Brain microvascular endothelial cell (primary cell): ENCODE measurements at regions not wholly inside any gene's neighbourhood (a gene's known extent, or its start where the extent isn't known, plus 50 kb on each side); places are given as distances from the start of the nearest gene placed in this dataset.
A peak's percentile ranks its signal among the peaks of the same experiment; 100 is the strongest.

Experiments
- DNase-seq: peaks from one replicate; pipeline ENCODE4 v3.0.0-alpha.2; 2020
- H3K27ac ChIP-seq: fragments of 250-450 bp; sonication (Bioruptor Pico); 2 replicates; pipeline ENCODE4 v1.5.1; 2020; ENCODE audit warnings: mild to moderate bottlenecking, moderate library complexity
- H3K27me3 ChIP-seq: fragments of 250-450 bp; sonication (Bioruptor Pico); replicated peaks from 2 replicates; pipeline ENCODE4 v1.5.1; 2020; ENCODE audit warnings: mild to moderate bottlenecking
- H3K36me3 ChIP-seq: fragments of 250-450 bp; sonication (Bioruptor Pico); replicated peaks from 2 replicates; pipeline ENCODE4 v1.5.1; 2020; ENCODE audit warnings: mild to moderate bottlenecking
- H3K4me3 ChIP-seq: 2 replicates; pipeline ENCODE4 v1.5.1; 2011; ENCODE audit warnings: low read depth, mild to moderate bottlenecking, control low read depth, low read length, moderate library complexity
- CTCF ChIP-seq: IDR thresholded peaks from 2 replicates; pipeline ENCODE4 v1.5.1; 2011; ENCODE audit warnings: low read depth, mild to moderate bottlenecking, moderate library complexity, low read length, control low read depth, inconsistent platforms; ENCODE audit errors: missing control alignments
- in situ Hi-C: cut with HindIII; loops from 2 replicates; pipeline ENCODE4 v1.10.0; 2017; ENCODE audit warnings: low sequenced_read_pairs, low pct_ligation_motif_present

- TF ChIP-seq CTCF, result no peak
- Histone ChIP-seq H3K27me3 (no peaks in the 10 kb centered on the region), H3K4me3 (no peak overlapping the region), H3K27ac (no peak overlapping the region), H3K36me3 (no peaks in the 10 kb centered on the region)
- in situ Hi-C loops, result no loop called here
- no peak for DNase-seq
Measured at GRCh38 chrX:113287761-113288160, 447.1 kb upstream of the AMOT start.

- Histone ChIP-seq H3K27ac (no peak overlapping the region), H3K36me3 (no peaks in the 10 kb centered on the region), H3K27me3 (no peaks in the 10 kb centered on the region), H3K4me3 (no peak overlapping the region)
- no peak for DNase-seq
- in situ Hi-C loops, result no loop called here
- TF ChIP-seq CTCF, result no peak
Measured at GRCh38 chrX:113275804-113276203, 435.2 kb upstream of the AMOT start.

GRCh38 chrX:113274791-113275190 is 434.2 kb upstream of the AMOT start:
- Histone ChIP-seq H3K27ac (no peak overlapping the region), H3K27me3 (no peaks in the 10 kb centered on the region), H3K4me3 (no peak overlapping the region), H3K36me3 (no peaks in the 10 kb centered on the region)
- no peak for DNase-seq
- no peak for TF ChIP-seq CTCF
- in situ Hi-C loops, result no loop called here

- no peak overlapping the region for H3K4me3 ChIP-seq
- in situ Hi-C loops, result no loop called here
- DNase-seq, result no peak
- no peaks in the 10 kb centered on the region for H3K36me3 ChIP-seq
- TF ChIP-seq CTCF, result no peak
- H3K27ac ChIP-seq, result no peak overlapping the region
- H3K27me3 ChIP-seq, result no peaks in the 10 kb centered on the region
Measured at GRCh38 chrX:113274345-113274744, 433.7 kb upstream of the AMOT start.

GRCh38 chrX:113269203-113269602 is 428.6 kb upstream of the AMOT start:
- no peak for DNase-seq
- H3K4me3 ChIP-seq, result no peak overlapping the region
- no peaks in the 10 kb centered on the region for H3K27me3 ChIP-seq
- no peak overlapping the region for H3K27ac ChIP-seq
- TF ChIP-seq CTCF, result no peak
- in situ Hi-C loops, result no loop called here
- no peaks in the 10 kb centered on the region for H3K36me3 ChIP-seq

- Histone ChIP-seq H3K27ac (no peak overlapping the region), H3K27me3 (no peaks in the 10 kb centered on the region), H3K36me3 (no peaks in the 10 kb centered on the region), H3K4me3 (no peak overlapping the region)
- in situ Hi-C loops, result no loop called here
- TF ChIP-seq CTCF, result peak; percentile 29
- no peak for DNase-seq
Measured at GRCh38 chrX:113260474-113260873, 419.8 kb upstream of the AMOT start.
